ENCODE measurements at regions not wholly inside any gene's neighbourhood (a gene's known extent, or its start where the extent isn't known, plus 50 kb on each side); places are given as distances from the start of the nearest gene placed in this dataset.

DNA sequence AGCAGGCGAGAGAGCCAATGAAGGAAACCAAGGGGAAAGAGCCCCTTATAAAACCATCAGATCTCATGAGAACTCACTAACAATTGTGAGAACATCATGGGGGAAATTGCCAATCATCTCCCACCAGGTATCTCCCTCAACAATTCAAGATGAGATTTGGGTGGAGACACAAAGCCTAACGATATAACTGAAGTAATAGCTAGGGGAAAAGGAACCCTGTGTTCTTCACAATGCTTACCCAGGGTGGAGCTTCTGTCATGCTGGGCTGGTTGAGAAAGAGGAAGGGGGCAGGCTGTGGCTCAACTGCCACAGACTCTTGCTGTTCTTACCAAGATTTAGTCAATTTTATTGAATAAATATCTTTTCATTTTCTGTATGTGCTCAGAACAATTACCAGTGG lies 392.1 kb upstream of the HS6ST1 start:
- no peaks in the 10 kb centered on the region for H3K36me3 ChIP-seq
- 89 to 91% methylated on average over 2 of the region's 2 CpGs for WGBS, 2 donors
- H3K9me3 ChIP-seq = no peaks in the 10 kb centered on the region
- TF ChIP-seq, protein P1, sequence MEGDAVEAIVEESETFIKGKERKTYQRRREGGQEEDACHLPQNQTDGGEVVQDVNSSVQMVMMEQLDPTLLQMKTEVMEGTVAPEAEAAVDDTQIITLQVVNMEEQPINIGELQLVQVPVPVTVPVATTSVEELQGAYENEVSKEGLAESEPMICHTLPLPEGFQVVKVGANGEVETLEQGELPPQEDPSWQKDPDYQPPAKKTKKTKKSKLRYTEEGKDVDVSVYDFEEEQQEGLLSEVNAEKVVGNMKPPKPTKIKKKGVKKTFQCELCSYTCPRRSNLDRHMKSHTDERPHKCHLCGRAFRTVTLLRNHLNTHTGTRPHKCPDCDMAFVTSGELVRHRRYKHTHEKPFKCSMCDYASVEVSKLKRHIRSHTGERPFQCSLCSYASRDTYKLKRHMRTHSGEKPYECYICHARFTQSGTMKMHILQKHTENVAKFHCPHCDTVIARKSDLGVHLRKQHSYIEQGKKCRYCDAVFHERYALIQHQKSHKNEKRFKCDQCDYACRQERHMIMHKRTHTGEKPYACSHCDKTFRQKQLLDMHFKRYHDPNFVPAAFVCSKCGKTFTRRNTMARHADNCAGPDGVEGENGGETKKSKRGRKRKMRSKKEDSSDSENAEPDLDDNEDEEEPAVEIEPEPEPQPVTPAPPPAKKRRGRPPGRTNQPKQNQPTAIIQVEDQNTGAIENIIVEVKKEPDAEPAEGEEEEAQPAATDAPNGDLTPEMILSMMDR (IDR thresholded peaks at IDR 0.05) = no peak
- no peak for DNase-seq
- intact Hi-C loops (cut with DNase I) = no loop called here
- H3K27me3 ChIP-seq = no peaks in the 10 kb centered on the region
- H3K27ac ChIP-seq = no peak overlapping the region
- no peak overlapping the region for H3K4me3 ChIP-seq
- no peaks in the 10 kb centered on the region for H3K4me1 ChIP-seq
- no peak for ATAC-seq
- FAIRE-seq = no peak

DNA sequence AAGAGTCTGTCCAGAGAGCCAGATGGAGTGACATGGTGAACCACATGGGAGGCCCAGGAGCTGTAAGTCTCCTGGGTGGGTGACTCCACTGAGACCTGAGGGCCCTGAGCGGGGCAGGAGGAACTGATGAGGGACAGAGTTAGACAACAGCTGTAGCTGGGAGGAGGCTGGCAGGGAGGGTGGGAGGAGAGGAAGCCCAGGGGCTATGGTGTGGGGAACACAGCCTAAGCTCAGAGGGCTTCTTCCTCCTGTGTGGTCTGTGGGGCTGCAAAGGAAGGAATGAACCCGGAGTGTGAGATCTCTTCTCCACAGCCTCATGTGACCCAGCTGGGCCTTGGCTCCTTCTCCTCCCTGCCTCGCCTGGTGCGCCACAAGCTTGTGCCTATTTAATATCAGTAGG lies 395.6 kb upstream of the HS6ST1 start:
- intact Hi-C loops (cut with DNase I) = no loop called here
- DNase-seq (no peak), ATAC-seq (peak in 1 of 4 donors; percentile 66), FAIRE-seq (no peak)
- TF ChIP-seq, protein P1 (IDR thresholded peaks at IDR 0.05) = no peak
- Histone ChIP-seq H3K4me3 (no peak overlapping the region), H3K27ac (no peak overlapping the region), H3K36me3 (no peaks in the 10 kb centered on the region), H3K27me3 (no peaks in the 10 kb centered on the region), H3K4me1 (no peaks in the 10 kb centered on the region), H3K9me3 (no peaks in the 10 kb centered on the region)
- WGBS, 2 donors = 85 to 89% methylated on average over 4 of the region's 4 CpGs

DNA sequence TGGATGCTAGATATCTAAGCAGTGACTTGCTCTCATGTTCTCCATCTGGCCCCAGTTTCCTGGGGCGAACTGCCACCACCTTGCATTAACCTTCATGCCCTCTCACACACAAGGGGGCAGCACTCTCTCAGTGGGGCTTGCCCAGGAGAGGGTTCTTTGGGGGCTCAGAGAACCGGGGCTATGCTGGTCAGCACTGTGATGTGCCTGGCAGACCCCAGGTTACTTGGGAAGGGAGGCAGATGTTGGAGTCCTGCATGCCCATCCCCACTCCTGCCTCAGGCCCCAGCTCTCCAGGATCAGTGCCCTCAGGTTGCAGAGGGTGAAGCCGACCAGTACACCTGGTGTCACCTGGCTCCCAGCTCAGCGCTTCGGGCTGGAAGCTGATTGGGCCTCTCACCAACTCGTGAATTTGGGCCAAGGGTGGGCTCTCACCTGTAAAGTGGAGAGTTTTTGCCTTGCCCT lies 396.2 kb upstream of the HS6ST1 start:
- FAIRE-seq (no peak), DNase-seq (no peak), ATAC-seq (peak in 2 of 4 donors; percentile 35 to 72)
- 62 to 65% methylated on average over 6 of the region's 6 CpGs for WGBS, 2 donors
- Histone ChIP-seq H3K4me1 (no peaks in the 10 kb centered on the region), H3K27ac (no peak overlapping the region), H3K4me3 (no peak overlapping the region), H3K36me3 (no peaks in the 10 kb centered on the region), H3K27me3 (no peaks in the 10 kb centered on the region), H3K9me3 (no peaks in the 10 kb centered on the region)
- TF ChIP-seq, protein P1 (IDR thresholded peaks at IDR 0.05) = no peak
- intact Hi-C loops (cut with DNase I) = no loop called here

DNA sequence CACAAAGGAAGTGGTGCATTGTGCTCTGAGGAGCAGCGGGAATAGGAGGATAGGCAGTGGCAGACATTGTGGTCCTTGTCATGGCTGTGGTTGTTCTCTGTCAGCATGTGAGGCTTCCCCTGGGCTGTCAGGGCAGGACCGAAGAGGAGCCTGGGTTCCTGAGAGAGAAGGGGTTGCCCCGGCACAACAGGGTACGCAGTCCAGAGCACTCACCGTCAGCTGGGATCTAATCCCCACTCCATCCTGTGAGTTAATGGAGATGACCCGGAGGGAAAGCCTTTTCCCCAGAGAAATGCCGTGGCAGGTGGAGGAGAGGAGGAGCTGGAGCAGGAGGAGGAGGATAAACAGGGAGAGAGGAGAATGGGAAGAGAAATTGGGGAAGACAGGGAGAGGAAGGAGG lies 396.7 kb upstream of the HS6ST1 start:
- Histone ChIP-seq H3K27ac (no peak overlapping the region), H3K27me3 (no peaks in the 10 kb centered on the region), H3K36me3 (no peaks in the 10 kb centered on the region), H3K9me3 (no peaks in the 10 kb centered on the region), H3K4me3 (no peak overlapping the region), H3K4me1 (no peaks in the 10 kb centered on the region)
- WGBS, 2 donors = 84% methylated on average over 7 of the region's 7 CpGs
- no peak for DNase-seq
- ATAC-seq = no peak
- intact Hi-C loops (cut with DNase I) = no loop called here
- FAIRE-seq = no peak
- TF ChIP-seq, protein P1 (IDR thresholded peaks at IDR 0.05) = no peak

DNA sequence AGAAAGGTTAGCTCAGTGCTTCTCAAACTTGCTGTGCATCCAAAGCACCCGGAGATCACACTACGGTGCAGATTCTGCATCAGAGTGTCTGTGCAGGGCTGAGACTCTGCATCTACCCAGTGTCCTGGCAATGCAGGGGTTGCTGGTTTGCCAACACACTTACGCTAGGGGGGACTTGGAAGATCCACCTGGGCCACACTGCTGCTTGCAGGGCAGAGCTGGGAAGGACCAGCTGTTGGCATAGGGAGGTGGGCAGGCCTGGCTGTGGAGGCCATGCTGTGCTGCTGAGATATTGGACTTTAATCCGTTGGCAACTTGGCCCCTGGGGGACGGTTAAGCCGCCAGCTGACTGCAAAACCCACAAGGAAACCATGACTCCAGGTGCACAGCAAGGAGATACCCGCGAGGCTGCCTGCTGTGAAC lies 397.6 kb upstream of the HS6ST1 start:
- no peak overlapping the region for H3K4me3 ChIP-seq
- H3K36me3 ChIP-seq = no peaks in the 10 kb centered on the region
- intact Hi-C loops (cut with DNase I) = no loop called here
- ATAC-seq (no peak), DNase-seq (no peak), FAIRE-seq (no peak)
- H3K27ac ChIP-seq = no peak overlapping the region
- TF ChIP-seq, protein P1 (IDR thresholded peaks at IDR 0.05) = no peak
- no peaks in the 10 kb centered on the region for H3K27me3 ChIP-seq
- no peaks in the 10 kb centered on the region for H3K9me3 ChIP-seq
- no peaks in the 10 kb centered on the region for H3K4me1 ChIP-seq
- 70 to 76% methylated on average over 8 of the region's 8 CpGs for WGBS, 2 donors

All from pancreas (tissue), 10 donors.